DND-41 (cell line): ENCODE measurements at regions not wholly inside any gene's neighbourhood (a gene's known extent, or its start where the extent isn't known, plus 50 kb on each side); places are given as distances from the start of the nearest gene placed in this dataset.
A peak's percentile ranks its signal among the peaks of the same experiment; 100 is the strongest.

ENCODE experiments used
- ATAC-seq: fragments of 200-7000 bp; cut with Tn5 transposase; 3 replicates; pipeline ENCODE4 v1.9.1; 2021; ENCODE audit warnings: low read depth; ENCODE audit not compliant: insufficient read depth
- DNase-seq: peaks from one replicate; pipeline ENCODE4 v3.0.0-alpha.2; 2020
- H2AFZ ChIP-seq: 2 replicates; pipeline ENCODE4 v1.6.0; 2012; ENCODE audit warnings: low read depth, low read length
- H3K27ac ChIP-seq: 2 replicates; pipeline ENCODE4 v1.5.1; 2012; ENCODE audit warnings: low read length, inconsistent platforms
- H3K27me3 ChIP-seq: fragments of 200-600 bp; sonication (generic); 2 replicates; pipeline ENCODE4 v1.6.0; 2012; ENCODE audit warnings: low read length, mild to moderate bottlenecking, inconsistent platforms; ENCODE audit not compliant: insufficient read depth, poor library complexity
- H3K36me3 ChIP-seq: 2 replicates; pipeline ENCODE4 v1.5.1; 2012; ENCODE audit warnings: low read length, inconsistent platforms; ENCODE audit not compliant: insufficient read depth
- H3K4me1 ChIP-seq: 2 replicates; pipeline ENCODE4 v1.5.1; 2012; ENCODE audit warnings: mild to moderate bottlenecking, low read length; ENCODE audit not compliant: insufficient read depth
- H3K4me2 ChIP-seq: 2 replicates; pipeline ENCODE4 v1.6.0; 2012; ENCODE audit warnings: mild to moderate bottlenecking, moderate library complexity, low read length, inconsistent platforms; ENCODE audit not compliant: insufficient read depth
- H3K4me3 ChIP-seq, 2 experiments: fragments of 200-600 bp in 1 of 2; shearing (Covaris generic) in 1 of 2; 2 replicates each; pipeline ENCODE4 v1.5.1; 2012 to 2016; ENCODE audit warnings: inconsistent platforms in 2 of 2, low read length in 2 of 2, mild to moderate bottlenecking in 2 of 2, low read depth in 1 of 2, moderate library complexity in 1 of 2
- H3K79me2 ChIP-seq: 2 replicates; pipeline ENCODE4 v1.6.0; 2012; ENCODE audit warnings: low read length, inconsistent platforms; ENCODE audit not compliant: insufficient read depth
- H3K9ac ChIP-seq: 2 replicates; pipeline ENCODE4 v1.6.0; 2012; ENCODE audit warnings: low read depth, mild to moderate bottlenecking, inconsistent platforms, low read length, moderate library complexity
- H3K9me3 ChIP-seq: 2 replicates; pipeline ENCODE4 v1.5.1; 2012; ENCODE audit warnings: low read length, moderate library complexity, mild to moderate bottlenecking, inconsistent platforms; ENCODE audit not compliant: insufficient read depth, severe bottlenecking
- H4K20me1 ChIP-seq: 2 replicates; pipeline ENCODE4 v1.6.0; 2012; ENCODE audit warnings: low read length; ENCODE audit not compliant: insufficient read depth
- EZH2 ChIP-seq: IDR thresholded peaks from 3 replicates; pipeline ENCODE4 v1.6.1; 2012; ENCODE audit warnings: borderline replicate concordance, low read depth, mild to moderate bottlenecking, moderate library complexity, low read length, inconsistent platforms; ENCODE audit not compliant: severe bottlenecking
- TF ChIP-seq, protein P1 (sequence below): IDR thresholded peaks from 2 replicates; pipeline ENCODE4 v1.5.1; 2012; ENCODE audit warnings: borderline replicate concordance, low read length, moderate library complexity, mild to moderate bottlenecking; ENCODE audit not compliant: poor library complexity, severe bottlenecking; ENCODE audit errors: extremely low read depth

DNA sequence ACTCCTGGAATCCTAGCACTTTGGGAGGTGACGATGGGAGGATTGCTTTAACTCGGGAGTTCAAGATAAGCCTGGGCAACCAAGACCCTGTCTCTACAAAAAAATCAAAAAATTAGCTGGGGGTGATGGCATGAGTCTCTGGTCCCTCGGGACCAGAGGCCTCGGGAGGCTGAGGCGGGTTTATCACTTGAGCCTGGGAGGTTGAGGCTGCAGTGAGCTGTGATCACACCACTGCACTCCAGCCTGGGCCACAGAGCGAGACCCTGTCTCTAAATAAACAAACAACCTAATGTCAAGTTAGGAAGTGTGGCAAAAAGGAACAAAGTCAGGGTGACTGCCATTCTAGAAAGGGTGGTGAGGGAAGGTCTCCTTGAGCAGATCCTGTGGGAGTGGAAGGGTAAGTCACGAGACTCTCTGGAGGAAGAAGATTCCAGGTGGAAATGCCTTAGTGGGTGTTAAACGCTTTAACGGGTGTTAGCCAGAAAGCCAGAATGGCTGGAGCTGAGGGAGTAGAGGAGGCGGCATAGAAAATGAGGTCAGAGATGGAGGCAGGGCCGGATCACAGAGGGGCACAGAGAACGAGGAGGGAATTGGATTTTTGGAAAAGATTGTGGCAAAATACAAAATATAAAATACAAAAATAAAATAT, 62.2 kb upstream of the ATP5PO start:
- Histone ChIP-seq H3K36me3 (no peaks in the 10 kb centered on the region; the same call in 1 of the 2 replicates), H3K4me2 (peak overlapping the region; percentile 64), H2AFZ (no peak overlapping the region), H3K9ac (peak overlapping the region; percentile 59), H3K27me3 (no peaks in the 10 kb centered on the region), H3K4me3 (peak overlapping the region in 1 of 2 experiments; percentile 52; a peak in 1 of 4 replicates), H4K20me1 (no peaks in the 10 kb centered on the region), H3K9me3 (no peaks in the 10 kb centered on the region), H3K79me2 (peaks cover 14% of the 10 kb centered on the region), H3K4me1 (peaks cover 63% of the 10 kb centered on the region), H3K27ac (peak overlapping the region; percentile 97)
- TF ChIP-seq EZH2 = no peak
- TF ChIP-seq, protein P1, sequence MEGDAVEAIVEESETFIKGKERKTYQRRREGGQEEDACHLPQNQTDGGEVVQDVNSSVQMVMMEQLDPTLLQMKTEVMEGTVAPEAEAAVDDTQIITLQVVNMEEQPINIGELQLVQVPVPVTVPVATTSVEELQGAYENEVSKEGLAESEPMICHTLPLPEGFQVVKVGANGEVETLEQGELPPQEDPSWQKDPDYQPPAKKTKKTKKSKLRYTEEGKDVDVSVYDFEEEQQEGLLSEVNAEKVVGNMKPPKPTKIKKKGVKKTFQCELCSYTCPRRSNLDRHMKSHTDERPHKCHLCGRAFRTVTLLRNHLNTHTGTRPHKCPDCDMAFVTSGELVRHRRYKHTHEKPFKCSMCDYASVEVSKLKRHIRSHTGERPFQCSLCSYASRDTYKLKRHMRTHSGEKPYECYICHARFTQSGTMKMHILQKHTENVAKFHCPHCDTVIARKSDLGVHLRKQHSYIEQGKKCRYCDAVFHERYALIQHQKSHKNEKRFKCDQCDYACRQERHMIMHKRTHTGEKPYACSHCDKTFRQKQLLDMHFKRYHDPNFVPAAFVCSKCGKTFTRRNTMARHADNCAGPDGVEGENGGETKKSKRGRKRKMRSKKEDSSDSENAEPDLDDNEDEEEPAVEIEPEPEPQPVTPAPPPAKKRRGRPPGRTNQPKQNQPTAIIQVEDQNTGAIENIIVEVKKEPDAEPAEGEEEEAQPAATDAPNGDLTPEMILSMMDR = no peak
- no peak for DNase-seq
- ATAC-seq = no peak

DNA sequence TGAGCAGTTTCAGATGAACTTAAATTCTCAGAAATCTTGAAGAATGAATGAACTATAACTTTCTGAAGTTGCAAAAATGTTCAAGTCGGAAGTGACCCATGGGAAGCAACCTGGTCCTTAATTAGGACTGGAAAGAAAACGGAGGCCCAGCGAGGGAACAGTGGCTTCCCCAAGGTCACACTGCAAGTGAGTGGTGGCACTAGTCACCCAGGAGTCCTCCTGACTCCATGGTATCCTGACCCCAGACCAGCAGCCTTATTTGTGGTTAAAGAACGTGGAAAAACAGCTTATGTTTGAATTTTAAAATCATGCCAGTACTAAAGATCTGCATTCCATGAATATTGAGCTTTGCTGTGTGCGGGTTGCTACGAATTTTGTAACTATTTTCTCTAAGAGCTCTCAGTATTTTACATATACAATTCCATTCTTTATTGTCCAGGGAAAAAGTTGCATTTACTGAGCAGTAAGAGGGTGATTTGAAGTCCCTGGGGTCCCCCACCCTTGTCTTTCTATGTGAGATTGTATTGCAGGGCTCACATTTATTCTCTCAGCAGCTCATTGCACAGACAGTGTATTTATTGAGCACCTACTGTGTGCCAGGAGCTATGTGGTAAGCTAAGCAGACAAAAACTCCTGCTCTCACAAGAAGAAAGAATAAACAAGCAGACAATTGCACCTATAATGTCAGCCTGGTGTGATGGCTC, 61.6 kb upstream of the ATP5PO start:
- no peaks in the 10 kb centered on the region for H4K20me1 ChIP-seq
- TF ChIP-seq, protein P1 = no peak
- no peak for TF ChIP-seq EZH2
- H3K79me2 ChIP-seq = peaks cover 17% of the 10 kb centered on the region
- DNase-seq (peak; percentile 39), ATAC-seq (no peak)
- peak overlapping the region; percentile 97 for H3K27ac ChIP-seq
- H2AFZ ChIP-seq = no peak overlapping the region
- peaks cover 4% of the 10 kb centered on the region for H3K36me3 ChIP-seq
- no peaks in the 10 kb centered on the region for H3K27me3 ChIP-seq
- peak overlapping the region; percentile 59 for H3K9ac ChIP-seq
- H3K4me2 ChIP-seq = peak overlapping the region; percentile 64
- H3K9me3 ChIP-seq = no peaks in the 10 kb centered on the region
- H3K4me3 ChIP-seq = peak overlapping the region in 1 of 2 experiments; percentile 52; a peak in 2 of 4 replicates
- H3K4me1 ChIP-seq = peaks cover 67% of the 10 kb centered on the region

DNA sequence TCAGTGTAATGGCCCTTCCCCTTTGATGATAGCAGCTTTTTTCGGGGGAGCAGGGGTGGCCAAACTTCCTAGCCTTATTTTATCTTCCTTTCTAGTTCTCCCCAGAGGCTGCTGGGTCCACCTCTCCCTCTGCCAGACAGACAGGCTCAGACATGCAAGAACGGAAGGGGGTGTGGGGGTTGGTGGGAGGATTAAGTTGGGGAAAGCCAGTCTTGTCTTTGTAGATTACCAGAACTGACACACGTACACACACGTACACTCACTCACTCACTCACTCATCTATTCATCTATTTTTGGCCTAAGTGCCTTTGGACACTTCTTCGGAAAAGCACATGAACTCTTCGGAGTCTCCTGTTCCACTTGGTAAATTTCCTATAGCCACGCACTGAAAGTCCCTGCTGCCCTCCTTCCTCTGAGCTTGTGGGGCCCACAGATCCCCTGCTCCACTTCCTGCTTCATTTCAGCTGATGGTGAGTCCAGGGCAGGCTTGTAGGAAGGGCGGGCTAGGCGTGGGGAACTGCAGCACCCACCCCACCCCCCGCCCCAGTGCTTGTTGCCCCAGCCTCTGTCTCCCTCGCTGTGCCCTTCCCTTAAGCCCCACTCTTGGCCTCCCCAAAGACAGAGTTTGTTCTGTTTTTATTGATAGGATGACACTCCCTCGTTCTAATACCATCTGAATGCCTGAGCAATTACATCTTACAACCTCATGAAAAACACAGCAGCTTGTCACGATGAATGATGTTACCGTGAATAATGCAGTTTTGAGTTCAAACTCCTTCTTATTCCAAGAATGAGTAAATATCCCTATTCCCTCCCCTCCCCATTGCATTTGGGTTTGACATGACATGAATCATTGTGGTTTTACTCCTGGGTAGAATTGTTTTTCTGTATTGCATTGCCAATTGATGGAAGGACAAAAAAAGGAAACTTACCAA, 60.7 kb upstream of the ATP5PO start:
- Histone ChIP-seq H3K9ac (peak overlapping the region; percentile 59), H3K4me2 (peak overlapping the region; percentile 64), H3K4me1 (peaks cover 73% of the 10 kb centered on the region), H3K79me2 (peaks cover 17% of the 10 kb centered on the region), H3K27me3 (no peaks in the 10 kb centered on the region), H3K4me3 (peak overlapping the region in 1 of 2 experiments; percentile 52; a peak in 2 of 4 replicates), H3K9me3 (no peaks in the 10 kb centered on the region), H3K36me3 (peaks cover 9% of the 10 kb centered on the region), H3K27ac (peak overlapping the region; percentile 97), H4K20me1 (no peaks in the 10 kb centered on the region), H2AFZ (peak overlapping the region; percentile 60)
- peak; percentile 84 for ATAC-seq
- DNase-seq = peak; percentile 93
- no peak for TF ChIP-seq EZH2
- TF ChIP-seq, protein P1 = no peak
